AG10803 (cell line): ENCODE measurements at regions not wholly inside any gene's neighbourhood (a gene's known extent, or its start where the extent isn't known, plus 50 kb on each side); places are given as distances from the start of the nearest gene placed in this dataset.

Experiments used
- DNase-seq: peaks from one replicate; pipeline ENCODE4 v3.0.0; 2010; ENCODE audit warnings: low read depth
- H3K4me3 ChIP-seq: 2 replicates; pipeline ENCODE4 v1.5.1; 2011; ENCODE audit warnings: mild to moderate bottlenecking, low read length, control low read depth
- CTCF ChIP-seq: conservative IDR thresholded peaks from 2 replicates; pipeline ENCODE4 v1.5.1; 2011; ENCODE audit warnings: mild to moderate bottlenecking, low read length, control low read depth, inconsistent platforms

GRCh38 chr9:18238254-18238653 is 235.7 kb upstream of the ADAMTSL1 start:
- peak; percentile 61 for DNase-seq
- no peak for TF ChIP-seq CTCF
- no peak overlapping the region for H3K4me3 ChIP-seq

GRCh38 chr9:18238752-18239447 is 235.1 kb upstream of the ADAMTSL1 start:
- H3K4me3 ChIP-seq, result no peak overlapping the region
- TF ChIP-seq CTCF, result no peak
- DNase-seq, result peak; percentile 62

GRCh38 chr9:18240213-18240612 is 233.7 kb upstream of the ADAMTSL1 start:
- no peak for DNase-seq
- no peak for TF ChIP-seq CTCF
- H3K4me3 ChIP-seq, result no peak overlapping the region

GRCh38 chr9:18245911-18246310 is 228.0 kb upstream of the ADAMTSL1 start:
- peak; percentile 64 for TF ChIP-seq CTCF
- peak; percentile 29 for DNase-seq
- H3K4me3 ChIP-seq, result no peak overlapping the region

GRCh38 chr9:18250053-18250452 is 223.9 kb upstream of the ADAMTSL1 start:
- no peak for DNase-seq
- no peak for TF ChIP-seq CTCF
- H3K4me3 ChIP-seq, result no peak overlapping the region

GRCh38 chr9:18253950-18254349 is 220.0 kb upstream of the ADAMTSL1 start:
- TF ChIP-seq CTCF, result no peak
- no peak overlapping the region for H3K4me3 ChIP-seq
- no peak for DNase-seq

- peak; percentile 87 for DNase-seq
- no peak overlapping the region for H3K4me3 ChIP-seq
- TF ChIP-seq CTCF, result peak; percentile 93
Observed at GRCh38 chr9:18255158-18255629, 218.8 kb upstream of the ADAMTSL1 start.
